Smooth muscle cell (in vitro differentiated cells): ENCODE measurements at regions not wholly inside any gene's neighbourhood (a gene's known extent, or its start where the extent isn't known, plus 50 kb on each side); places are given as distances from the start of the nearest gene placed in this dataset.
"Not testable (repeated sequence)": the region's sequence is repeated elsewhere in the genome, so short reads cannot be mapped to it uniquely, and the experiment has no call there.

Source experiments
- DNase-seq: peaks from one replicate; lab custom pipeline; 2025; ENCODE audit not compliant: unreplicated experiment; lab: John Stamatoyannopoulos, UW
- H2AFZ ChIP-seq: fragments of 200-600 bp; sonication (generic); 2 replicates; pipeline ENCODE4 v1.6.0; 2016; ENCODE audit warnings: antibody characterized with exemption, low read depth, mild to moderate bottlenecking
- H3F3A ChIP-seq: fragments of 200-600 bp; sonication (generic); 2 replicates; pipeline ENCODE4 v1.6.0; 2017; ENCODE audit warnings: antibody characterized with exemption, low read depth
- H3K27ac ChIP-seq: fragments of 200-600 bp; sonication (generic); 2 replicates; pipeline ENCODE4 v1.5.1; 2016; ENCODE audit warnings: low read depth, mild to moderate bottlenecking
- H3K27me3 ChIP-seq: fragments of 200-600 bp; sonication (generic); 2 replicates; pipeline ENCODE4 v1.6.1; 2016; ENCODE audit warnings: low read depth, mild to moderate bottlenecking
- H3K36me3 ChIP-seq: fragments of 200-600 bp; sonication (generic); 2 replicates; pipeline ENCODE4 v1.5.1; 2016; ENCODE audit warnings: low read depth
- H3K4me1 ChIP-seq: fragments of 200-600 bp; sonication (generic); 2 replicates; pipeline ENCODE4 v1.5.1; 2016; ENCODE audit warnings: low read depth
- H3K4me2 ChIP-seq: fragments of 200-600 bp; sonication (generic); 2 replicates; pipeline ENCODE4 v1.6.0; 2016; ENCODE audit warnings: mild to moderate bottlenecking
- H3K4me3 ChIP-seq: fragments of 200-600 bp; sonication (generic); 2 replicates; pipeline ENCODE4 v1.5.1; 2016; ENCODE audit warnings: mild to moderate bottlenecking
- H3K79me2 ChIP-seq: fragments of 200-600 bp; sonication (generic); 2 replicates; pipeline ENCODE4 v1.6.0; 2016; ENCODE audit warnings: low read depth, mild to moderate bottlenecking
- H3K9ac ChIP-seq: fragments of 200-600 bp; sonication (generic); 2 replicates; pipeline ENCODE4 v1.6.0; 2016; ENCODE audit warnings: low read depth
- H3K9me3 ChIP-seq: fragments of 200-600 bp; sonication (generic); replicated peaks from 2 replicates; pipeline ENCODE4 v1.5.1; 2016; ENCODE audit warnings: low read depth
- H4K20me1 ChIP-seq: fragments of 200-600 bp; sonication (generic); 2 replicates; pipeline ENCODE4 v1.6.0; 2016; ENCODE audit warnings: low read depth
- CTCF ChIP-seq: fragments of 200-600 bp; sonication (generic); IDR thresholded peaks from 2 replicates; pipeline ENCODE4 v1.5.1; 2017; ENCODE audit warnings: borderline replicate concordance, mild to moderate bottlenecking, antibody characterized with exemption; ENCODE audit not compliant: insufficient read depth, poor library complexity, severe bottlenecking
- WGBS: methylation state at CpG from one replicate; pipeline ENCODE4 v1.1.7; 2016; ENCODE audit warnings: low lambda C conversion rate; 5-methylcytosine and 5-hydroxymethylcytosine counted together

GRCh38 chr7:6903792-6904191, 77.7 kb upstream of the CCZ1B start:
- 63% methylated on average over 4 of the region's 4 CpGs for WGBS

GRCh38 chr7:6917258-6917657, 91.2 kb upstream of the CCZ1B start:
- Histone ChIP-seq H2AFZ (no peak overlapping the region), H3K79me2 (no peaks in the 10 kb centered on the region), H3F3A (no peaks in the 10 kb centered on the region), H3K4me2 (no peak overlapping the region), H3K9me3 (no peaks in the 10 kb centered on the region), H3K27me3 (no peaks in the 10 kb centered on the region), H3K27ac (no peak overlapping the region), H3K36me3 (no peaks in the 10 kb centered on the region), H3K4me3 (no peak overlapping the region), H4K20me1 (no peaks in the 10 kb centered on the region), H3K9ac (no peak overlapping the region), H3K4me1 (no peaks in the 10 kb centered on the region)
- DNase-seq: no peak
- no peak for TF ChIP-seq CTCF
- WGBS: 91% methylated on average over 7 of the region's 7 CpGs

More at GRCh38 chr7:6903792-6904191, 77.7 kb upstream of the CCZ1B start:
- not testable (repeated sequence) for H3K4me3 ChIP-seq, DNase-seq, H3K9me3 ChIP-seq, H3K4me2 ChIP-seq, H3K79me2 ChIP-seq, H3K4me1 ChIP-seq, H3K36me3 ChIP-seq, H3F3A ChIP-seq, H4K20me1 ChIP-seq, H3K9ac ChIP-seq, H2AFZ ChIP-seq, H3K27ac ChIP-seq, H3K27me3 ChIP-seq

GRCh38 chr7:6919169-6919568, 93.1 kb upstream of the CCZ1B start:
- not testable (repeated sequence) for H3K9me3 ChIP-seq, H3K4me1 ChIP-seq
- WGBS: 96% methylated on average over 9 of the region's 9 CpGs

GRCh38 chr7:6924523-6924922, 98.4 kb upstream of the CCZ1B start:
- WGBS: 98% methylated on average over 9 of the region's 10 CpGs
- not testable (repeated sequence) for DNase-seq, H3K4me1 ChIP-seq, H2AFZ ChIP-seq, H3K4me3 ChIP-seq, H3F3A ChIP-seq, H3K36me3 ChIP-seq, H3K27me3 ChIP-seq, H3K79me2 ChIP-seq, H3K4me2 ChIP-seq, H4K20me1 ChIP-seq, H3K9me3 ChIP-seq, H3K27ac ChIP-seq, H3K9ac ChIP-seq

More at GRCh38 chr7:6919169-6919568, 93.1 kb upstream of the CCZ1B start:
- not testable (repeated sequence) for H3K4me3 ChIP-seq, H3F3A ChIP-seq, H3K79me2 ChIP-seq, H3K27me3 ChIP-seq, H3K36me3 ChIP-seq, H4K20me1 ChIP-seq, H2AFZ ChIP-seq, H3K9ac ChIP-seq, DNase-seq, H3K4me2 ChIP-seq, H3K27ac ChIP-seq

GRCh38 chr7:6926193-6927174, 100.4 kb upstream of the CCZ1B start:
- H3K4me3 ChIP-seq, H3K27ac ChIP-seq, H3K4me1 ChIP-seq, H3K27me3 ChIP-seq, H3K9me3 ChIP-seq, H3F3A ChIP-seq, H3K4me2 ChIP-seq, H3K79me2 ChIP-seq, H3K36me3 ChIP-seq, H3K9ac ChIP-seq, H4K20me1 ChIP-seq, DNase-seq, H2AFZ ChIP-seq: not testable (repeated sequence)
- WGBS: 88% methylated on average over 26 of the region's 26 CpGs

- H3K4me1 ChIP-seq, H4K20me1 ChIP-seq, H3K27ac ChIP-seq, H3K36me3 ChIP-seq, H3K9me3 ChIP-seq, H3K4me3 ChIP-seq, H2AFZ ChIP-seq, H3F3A ChIP-seq, H3K27me3 ChIP-seq, H3K9ac ChIP-seq, DNase-seq, H3K4me2 ChIP-seq, H3K79me2 ChIP-seq: not testable (repeated sequence)
- 96% methylated on average over 8 of the region's 8 CpGs for WGBS
Measured at GRCh38 chr7:6927643-6928042, 101.6 kb upstream of the CCZ1B start.

- not testable (repeated sequence) for H3K4me3 ChIP-seq, H3K4me1 ChIP-seq, H2AFZ ChIP-seq, H3K36me3 ChIP-seq, DNase-seq, H3F3A ChIP-seq, H3K9me3 ChIP-seq, H4K20me1 ChIP-seq, H3K4me2 ChIP-seq, H3K9ac ChIP-seq, H3K27me3 ChIP-seq, H3K27ac ChIP-seq, H3K79me2 ChIP-seq
- WGBS: 93% methylated on average over 7 of the region's 7 CpGs
Measured at GRCh38 chr7:6929588-6929987, 103.5 kb upstream of the CCZ1B start.
